ENCODE measurements at regions not wholly inside any gene's neighbourhood (a gene's known extent, or its start where the extent isn't known, plus 50 kb on each side); places are given as distances from the start of the nearest gene placed in this dataset.

DNA sequence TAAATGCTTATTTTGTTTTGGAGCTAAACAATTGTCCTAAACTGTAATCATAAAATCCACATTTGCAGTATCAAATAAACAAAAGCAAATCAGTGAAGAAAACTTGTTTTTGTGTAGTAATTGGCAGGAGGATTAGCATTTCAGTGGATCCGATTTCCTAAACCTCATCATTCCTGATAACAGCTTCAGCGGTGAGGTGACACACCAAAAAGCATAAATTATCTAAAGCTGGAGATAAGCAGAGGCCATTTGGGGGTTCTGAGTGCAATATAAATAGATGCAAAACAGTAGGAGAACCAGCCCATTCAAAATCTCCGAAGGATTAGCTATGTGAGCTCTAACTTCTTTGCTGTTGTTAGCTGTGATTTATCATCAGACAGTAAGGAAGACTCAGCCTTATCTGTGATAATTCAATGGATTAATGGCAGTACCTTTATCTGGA lies 235.8 kb downstream of the EPHA7 start:
- no peak for DNase-seq

GRCh38 chr6:93182938-93183479 lies 236.3 kb downstream of the EPHA7 start:
- no peak for DNase-seq

DNA sequence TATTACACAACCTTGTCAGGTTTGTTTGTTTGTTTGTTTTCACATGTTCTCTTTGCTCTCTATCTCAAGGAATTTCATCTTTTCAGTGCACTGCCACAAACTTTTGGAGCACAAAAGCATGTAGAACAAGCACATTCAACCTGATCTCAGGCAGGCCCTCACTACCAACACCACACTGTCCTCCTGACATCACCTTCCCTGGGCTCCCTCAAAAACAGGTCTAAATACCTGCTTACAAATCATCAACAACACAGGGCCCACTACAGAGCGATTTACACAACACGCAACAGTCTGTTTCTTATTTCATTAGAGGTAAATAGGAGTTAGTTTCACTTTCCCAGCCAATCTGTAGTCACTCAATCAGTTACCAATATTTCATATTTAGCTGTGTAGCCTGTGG lies 241.4 kb downstream of the EPHA7 start:
- no peak for DNase-seq

GRCh38 chr6:93177438-93177837 lies 241.9 kb downstream of the EPHA7 start:
- no peak for DNase-seq

GRCh38 chr6:93176070-93176469 lies 243.3 kb downstream of the EPHA7 start:
- no peak for DNase-seq

GRCh38 chr6:93173573-93173972 lies 245.8 kb downstream of the EPHA7 start:
- peak; percentile 57 for DNase-seq

GRCh38 chr6:93165850-93166430 lies 253.4 kb downstream of the EPHA7 start:
- no peak for DNase-seq

- no peak for DNase-seq
Measured at GRCh38 chr6:93164781-93165180, 254.6 kb downstream of the EPHA7 start.

GRCh38 chr6:93163146-93163545 lies 256.2 kb downstream of the EPHA7 start:
- no peak for DNase-seq

GRCh38 chr6:93139408-93140081 lies 279.8 kb downstream of the EPHA7 start:
- DNase-seq = no peak

DNA sequence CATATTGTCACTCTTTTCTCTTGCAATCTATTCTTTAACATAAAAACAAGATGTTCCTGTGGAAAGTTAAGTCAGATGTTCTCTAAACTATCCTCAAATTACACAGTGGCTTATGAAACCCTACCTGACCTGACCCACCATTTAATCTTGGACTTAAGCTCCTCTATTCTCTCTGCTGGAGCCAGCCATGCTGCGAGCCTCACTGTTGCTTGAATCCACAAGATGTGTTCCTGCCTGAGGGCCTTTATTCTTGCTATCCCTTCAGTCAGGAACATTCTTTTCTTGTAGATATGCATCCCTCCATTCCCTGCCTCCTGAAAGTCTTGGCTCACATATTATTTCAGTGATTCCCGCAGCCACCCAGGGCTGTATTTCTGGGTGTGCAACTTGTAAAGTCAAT lies 283.2 kb downstream of the EPHA7 start:
- no peak for DNase-seq

- DNase-seq = no peak
Measured at GRCh38 chr6:93124006-93124632, 295.2 kb downstream of the EPHA7 start.

DNA sequence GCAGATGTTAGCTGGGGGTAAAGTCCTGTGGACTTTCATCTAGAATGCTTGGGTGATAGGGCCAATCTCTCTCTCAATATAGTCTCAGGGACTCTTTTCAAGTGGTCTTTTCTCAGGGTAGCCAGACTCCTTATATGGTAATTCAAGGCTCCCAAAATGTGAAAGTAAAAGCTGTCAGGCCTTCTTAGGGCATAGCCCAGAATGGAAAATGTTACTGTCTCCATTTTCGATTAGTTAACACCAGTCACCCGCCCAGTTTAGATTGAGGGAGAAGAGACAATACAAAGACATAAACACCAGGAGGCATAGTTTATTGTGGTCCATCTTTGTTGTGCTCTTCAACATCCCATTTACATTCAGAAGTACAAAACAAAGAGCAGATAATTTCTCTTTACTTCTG lies 295.8 kb downstream of the EPHA7 start:
- no peak for DNase-seq

DNA sequence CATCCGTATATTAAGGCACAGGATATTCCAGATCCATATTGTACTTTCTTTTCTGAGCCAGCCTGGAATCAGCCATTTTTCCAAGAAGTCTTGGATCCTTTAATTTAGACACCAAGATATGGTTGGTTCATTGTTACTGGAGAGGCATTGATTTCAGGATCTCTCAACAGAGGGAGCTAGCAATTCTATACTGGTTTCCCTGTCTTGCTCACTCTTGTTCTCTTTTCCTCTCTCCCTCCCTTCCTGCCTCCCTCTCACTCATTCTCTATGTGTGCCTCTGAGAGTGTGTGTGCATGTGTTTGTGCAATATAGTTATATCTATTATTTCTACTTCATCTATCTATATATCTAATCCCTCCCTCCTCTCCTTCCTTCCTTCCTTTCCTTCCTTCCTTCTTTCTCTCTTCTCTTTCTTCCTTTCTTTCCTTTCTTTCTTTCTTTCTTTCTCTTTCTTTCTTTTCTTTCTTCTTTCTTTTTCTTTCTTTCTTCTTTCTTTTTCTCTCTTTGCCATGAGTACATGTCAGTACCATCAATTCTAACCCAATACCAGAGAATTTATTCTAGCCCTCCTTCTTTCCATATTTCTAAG lies 299.1 kb downstream of the EPHA7 start:
- DNase-seq = no peak

DNA sequence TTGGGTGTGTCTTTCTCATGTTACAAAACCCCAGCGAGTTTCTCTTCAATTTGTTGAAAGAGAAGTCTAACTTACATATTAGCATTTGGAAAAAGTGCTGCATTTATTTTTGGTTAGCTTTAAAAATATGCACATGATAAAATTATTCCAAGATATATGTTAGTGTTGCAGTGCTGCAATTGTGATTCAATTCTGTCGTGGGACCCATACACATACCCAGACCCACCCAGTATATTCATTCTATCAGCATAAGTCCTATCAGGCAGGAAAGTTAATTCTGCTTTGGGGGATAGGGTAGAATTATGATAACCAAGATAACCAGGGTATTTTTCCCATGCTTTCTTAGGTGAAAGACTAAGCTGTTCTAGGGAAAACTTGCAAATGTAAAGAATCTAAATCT lies 313.5 kb downstream of the EPHA7 start:
- no peak for DNase-seq

GRCh38 chr6:93105017-93105416 lies 314.3 kb downstream of the EPHA7 start:
- no peak for DNase-seq

DNA sequence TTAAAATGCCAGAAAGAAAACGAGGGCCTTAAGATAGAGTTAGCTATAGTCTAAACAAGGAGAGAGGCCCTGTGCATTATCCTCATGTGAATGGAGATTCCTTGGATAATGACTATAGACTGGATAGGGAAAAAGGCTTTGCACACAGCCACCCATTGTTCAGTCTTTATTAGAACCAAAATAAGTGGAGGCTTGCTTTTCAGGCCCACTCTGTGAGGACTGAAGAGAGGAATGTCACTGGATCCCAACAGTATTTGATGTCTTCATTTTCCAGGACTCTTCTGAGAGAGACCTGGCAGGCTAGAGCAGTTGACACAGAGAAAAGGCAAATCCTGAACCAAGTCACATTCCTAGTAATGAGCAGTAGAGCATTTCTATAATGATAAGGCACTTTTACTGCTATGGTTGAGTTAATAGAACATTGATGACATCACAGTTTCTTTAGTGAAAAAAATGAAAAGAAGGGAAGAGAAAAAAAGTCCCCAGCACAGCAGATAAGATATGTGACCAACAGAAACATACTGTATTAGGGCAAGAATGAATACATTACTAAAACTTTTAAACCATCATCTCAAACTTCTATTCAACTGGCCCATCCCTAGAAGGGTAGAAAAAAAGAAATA lies 315.1 kb downstream of the EPHA7 start:
- peak; percentile 71 for DNase-seq

DNA sequence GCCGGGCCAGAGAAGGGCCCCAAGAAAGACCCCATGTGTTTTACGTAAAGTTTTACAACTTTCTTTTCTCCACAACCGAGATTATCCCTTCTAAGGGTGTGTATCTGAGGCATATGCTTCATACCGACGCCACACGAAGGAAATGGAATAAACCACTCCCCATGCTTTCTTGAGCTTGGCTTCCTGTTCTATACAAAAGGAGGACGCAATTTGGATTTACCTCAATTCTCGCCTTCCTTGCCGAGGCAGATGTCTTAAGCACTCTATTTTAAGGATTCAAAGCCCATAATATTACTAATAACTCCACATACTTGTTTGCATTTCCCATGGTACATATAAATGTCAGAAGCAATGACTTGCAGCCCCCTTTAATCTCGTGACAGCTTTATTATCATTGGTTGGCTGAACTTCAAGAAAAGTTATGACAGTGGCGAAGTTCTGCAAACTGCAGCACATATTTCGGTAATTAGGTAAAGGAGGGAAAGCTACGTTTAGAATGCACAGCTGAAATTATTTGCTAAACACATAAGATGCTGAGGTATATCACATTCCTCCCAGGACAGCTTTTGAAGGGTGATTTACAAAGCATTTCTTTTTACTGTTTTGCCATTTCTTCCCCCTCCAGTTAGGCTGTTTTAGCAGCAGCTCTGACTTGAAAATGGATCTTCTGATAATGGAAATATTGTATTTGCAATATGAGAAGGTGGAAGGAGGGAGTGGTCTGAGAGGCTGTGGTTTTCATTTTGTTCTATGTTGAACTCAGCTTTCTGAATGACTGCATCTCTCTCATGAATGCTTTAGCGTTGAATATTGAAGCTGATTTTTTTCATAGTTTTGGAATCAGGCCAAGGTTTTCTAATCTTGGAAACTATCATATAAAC lies 330.5 kb downstream of the EPHA7 start:
- DNase-seq = no peak

DNA sequence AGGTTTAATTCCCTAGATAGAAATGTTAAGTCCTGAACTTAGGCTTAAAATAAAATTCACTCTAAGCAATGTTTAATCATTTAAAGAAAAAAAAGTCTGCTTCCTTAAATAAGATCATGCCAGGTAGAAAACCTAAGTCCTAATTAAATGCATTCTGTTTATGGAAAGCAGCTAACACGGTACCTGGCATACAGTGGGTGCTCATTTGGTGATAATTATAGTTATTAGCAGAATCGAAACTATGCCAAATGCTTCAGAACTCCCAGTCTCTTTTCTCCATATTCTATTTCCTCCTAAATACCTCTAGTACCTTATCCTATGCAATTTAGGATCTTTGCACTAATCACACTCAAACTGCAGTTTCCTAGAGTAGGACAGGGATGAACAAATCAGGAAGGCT lies 331.8 kb downstream of the EPHA7 start:
- no peak for DNase-seq

GRCh38 chr6:93086351-93086750 lies 333.0 kb downstream of the EPHA7 start:
- DNase-seq = no peak

- DNase-seq = no peak
Measured at GRCh38 chr6:93083337-93084230, 335.8 kb downstream of the EPHA7 start.

All from islet precursor cell (in vitro differentiated cells).